ENCODE measurements at regions not wholly inside any gene's neighbourhood (a gene's known extent, or its start where the extent isn't known, plus 50 kb on each side); places are given as distances from the start of the nearest gene placed in this dataset.

GRCh38 chr13:106061781-106062180 lies 473.7 kb downstream of the EFNB2 start:
- no peak for TF ChIP-seq CTCF (IDR thresholded peaks at IDR 0.05; ENCODE audit: unreplicated experiment in 3 of 3)
- Mint-ChIP-seq H3K27me3 (ENCODE audit: low read depth) (peaks cover 3% of the 10 kb centered on the region), H3K27ac (peak overlapping the region in 2 of 3 experiments; percentile 66 to 93), H3K36me3 (ENCODE audit: low read depth) (no peaks in the 10 kb centered on the region), H3K4me3 (peak overlapping the region in 1 of 3 experiments; percentile 5), H3K9me3 (peaks cover 2% of the 10 kb centered on the region), H3K4me1 (no peaks in the 10 kb centered on the region)

GRCh38 chr13:106056851-106057250 lies 478.6 kb downstream of the EFNB2 start:
- H3K9me3 Mint-ChIP-seq: no peaks in the 10 kb centered on the region
- no peaks in the 10 kb centered on the region for H3K36me3 Mint-ChIP-seq (ENCODE audit: low read depth)
- peaks cover 5% of the 10 kb centered on the region for H3K27me3 Mint-ChIP-seq (ENCODE audit: low read depth)
- no peak for TF ChIP-seq CTCF (IDR thresholded peaks at IDR 0.05; ENCODE audit: unreplicated experiment in 3 of 3)
- H3K4me1 Mint-ChIP-seq: peaks cover 2% of the 10 kb centered on the region
- no peak overlapping the region for H3K4me3 Mint-ChIP-seq
- H3K27ac Mint-ChIP-seq: no peak overlapping the region

DNA sequence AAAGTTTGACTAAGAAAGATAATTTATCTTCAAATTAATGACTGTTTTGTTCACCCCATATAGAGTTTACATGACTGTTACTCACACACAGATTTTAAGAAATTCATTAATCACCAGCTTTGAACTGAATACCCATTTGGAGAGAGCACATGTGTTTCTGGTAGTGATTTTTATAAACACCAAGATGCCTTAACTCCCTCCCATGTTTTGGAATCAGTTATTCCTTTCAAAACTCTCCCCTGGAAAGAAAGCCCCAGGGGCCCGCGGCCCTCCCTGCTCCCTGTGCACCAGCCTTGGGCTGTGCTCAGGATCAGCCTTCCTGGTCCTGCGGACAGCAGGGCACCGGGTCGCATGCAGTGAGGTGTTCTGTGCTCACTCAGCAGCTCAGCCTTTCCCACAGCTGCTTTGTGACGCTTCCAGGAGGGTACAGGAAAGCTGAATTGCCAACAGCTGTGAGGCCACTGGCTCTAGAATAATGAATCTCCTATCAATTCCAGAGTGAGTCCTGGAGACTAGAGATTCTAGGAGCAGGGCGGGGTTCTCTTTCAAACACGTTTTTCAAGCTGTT lies 483.2 kb downstream of the EFNB2 start:
- Mint-ChIP-seq H3K27ac (peak overlapping the region in 2 of 3 experiments; percentile 31 to 76), H3K36me3 (ENCODE audit: low read depth) (no peaks in the 10 kb centered on the region), H3K4me3 (no peak overlapping the region), H3K4me1 (peaks cover 5% of the 10 kb centered on the region), H3K9me3 (no peaks in the 10 kb centered on the region), H3K27me3 (ENCODE audit: low read depth) (peaks cover 14% of the 10 kb centered on the region)
- TF ChIP-seq CTCF (IDR thresholded peaks at IDR 0.05; ENCODE audit: unreplicated experiment in 3 of 3): no peak

GRCh38 chr13:106049171-106049570 lies 486.3 kb downstream of the EFNB2 start:
- peaks cover 5% of the 10 kb centered on the region for H3K4me1 Mint-ChIP-seq
- no peaks in the 10 kb centered on the region for H3K9me3 Mint-ChIP-seq
- no peak overlapping the region for H3K27ac Mint-ChIP-seq
- no peak for TF ChIP-seq CTCF (IDR thresholded peaks at IDR 0.05; ENCODE audit: unreplicated experiment in 3 of 3)
- H3K4me3 Mint-ChIP-seq: no peak overlapping the region
- H3K36me3 Mint-ChIP-seq (ENCODE audit: low read depth): no peaks in the 10 kb centered on the region
- H3K27me3 Mint-ChIP-seq (ENCODE audit: low read depth): peaks cover 20% of the 10 kb centered on the region

GRCh38 chr13:106048386-106048785 lies 487.1 kb downstream of the EFNB2 start:
- TF ChIP-seq CTCF (IDR thresholded peaks at IDR 0.05; ENCODE audit: unreplicated experiment in 3 of 3): no peak
- peaks cover 20% of the 10 kb centered on the region for H3K27me3 Mint-ChIP-seq (ENCODE audit: low read depth)
- no peaks in the 10 kb centered on the region for H3K36me3 Mint-ChIP-seq (ENCODE audit: low read depth)
- no peak overlapping the region for H3K27ac Mint-ChIP-seq
- peaks cover 11% of the 10 kb centered on the region for H3K4me1 Mint-ChIP-seq
- no peaks in the 10 kb centered on the region for H3K9me3 Mint-ChIP-seq
- no peak overlapping the region for H3K4me3 Mint-ChIP-seq

DNA sequence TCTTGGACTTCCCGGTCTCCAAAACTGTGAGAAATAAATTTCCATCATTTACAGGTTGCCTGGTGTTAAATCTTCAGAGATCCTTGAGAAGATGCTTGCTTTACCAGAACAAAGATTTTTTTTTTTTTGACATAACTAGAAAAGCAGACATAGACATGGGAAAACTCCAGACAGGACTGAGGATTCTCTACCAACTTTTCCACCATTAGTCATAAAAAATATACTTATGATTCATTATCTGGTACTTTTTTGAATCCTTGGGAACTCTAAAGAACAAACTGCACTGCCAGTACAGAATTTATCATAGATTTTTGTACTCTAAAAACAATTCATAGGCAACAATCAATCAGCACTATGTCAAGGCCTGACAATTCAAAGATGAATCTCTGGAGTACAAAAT lies 487.6 kb downstream of the EFNB2 start:
- peaks cover 16% of the 10 kb centered on the region for H3K4me1 Mint-ChIP-seq
- no peak overlapping the region for H3K27ac Mint-ChIP-seq
- H3K4me3 Mint-ChIP-seq: no peak overlapping the region
- no peaks in the 10 kb centered on the region for H3K9me3 Mint-ChIP-seq
- H3K27me3 Mint-ChIP-seq (ENCODE audit: low read depth): peaks cover 20% of the 10 kb centered on the region
- H3K36me3 Mint-ChIP-seq (ENCODE audit: low read depth): no peaks in the 10 kb centered on the region
- no peak for TF ChIP-seq CTCF (IDR thresholded peaks at IDR 0.05; ENCODE audit: unreplicated experiment in 3 of 3)
